ENCODE measurements at regions not wholly inside any gene's neighbourhood (a gene's known extent, or its start where the extent isn't known, plus 50 kb on each side); places are given as distances from the start of the nearest gene placed in this dataset.

GRCh38 chr6:14210663-14211561, 93.3 kb downstream of the CD83 start (continued):
- TF ChIP-seq, protein P1, sequence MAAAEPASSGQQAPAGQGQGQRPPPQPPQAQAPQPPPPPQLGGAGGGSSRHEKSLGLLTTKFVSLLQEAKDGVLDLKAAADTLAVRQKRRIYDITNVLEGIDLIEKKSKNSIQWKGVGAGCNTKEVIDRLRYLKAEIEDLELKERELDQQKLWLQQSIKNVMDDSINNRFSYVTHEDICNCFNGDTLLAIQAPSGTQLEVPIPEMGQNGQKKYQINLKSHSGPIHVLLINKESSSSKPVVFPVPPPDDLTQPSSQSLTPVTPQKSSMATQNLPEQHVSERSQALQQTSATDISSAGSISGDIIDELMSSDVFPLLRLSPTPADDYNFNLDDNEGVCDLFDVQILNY (CRISPR knock-in tag; IDR thresholded peaks at IDR 0.05) = no peak
- TF ChIP-seq ZNF416 (CRISPR knock-in tag; IDR thresholded peaks at IDR 0.05) (no peak), NFATC4 (CRISPR knock-in tag; IDR thresholded peaks at IDR 0.05) (no peak), ZNF512 (CRISPR knock-in tag; IDR thresholded peaks at IDR 0.05; ENCODE audit: borderline replicate concordance) (no peak), ZNF263 (CRISPR knock-in tag; IDR thresholded peaks at IDR 0.05; ENCODE audit: low read depth) (no peak), PRRX2 (CRISPR knock-in tag; IDR thresholded peaks at IDR 0.05) (no peak), ESRRA (CRISPR knock-in tag; IDR thresholded peaks at IDR 0.05; ENCODE audit: borderline replicate concordance) (no peak; the same call in 1 of the 2 replicates), SP1 (CRISPR knock-in tag; conservative IDR thresholded peaks at IDR 0.05) (peak; percentile 71; the same call in 1 of the 2 replicates), GRHL2 (CRISPR knock-in tag; IDR thresholded peaks at IDR 0.05; ENCODE audit: insufficient replicate concordance, severe bottlenecking) (no peak), JAZF1 (CRISPR knock-in tag; IDR thresholded peaks at IDR 0.05) (no peak), GABPB1 (CRISPR knock-in tag; IDR thresholded peaks at IDR 0.05) (no peak), HMGA2 (CRISPR knock-in tag; IDR thresholded peaks at IDR 0.05) (no peak), JUN (CRISPR knock-in tag; IDR thresholded peaks at IDR 0.05) (peak; percentile 46; the same call in 1 of the 2 replicates), RELA (CRISPR knock-in tag; IDR thresholded peaks at IDR 0.05; ENCODE audit: borderline replicate concordance) (no peak), TP53 (CRISPR knock-in tag; IDR thresholded peaks at IDR 0.05) (peak; percentile 94), ZNF396 (CRISPR knock-in tag; IDR thresholded peaks at IDR 0.05; ENCODE audit: borderline replicate concordance) (no peak), ZBTB21 (CRISPR knock-in tag; IDR thresholded peaks at IDR 0.05; ENCODE audit: borderline replicate concordance) (peak; percentile 88; the same call in 1 of the 2 replicates), CREM (CRISPR knock-in tag; IDR thresholded peaks at IDR 0.05) (peak; percentile 63; the same call in 1 of the 2 replicates)
- TF ChIP-seq, protein P2, sequence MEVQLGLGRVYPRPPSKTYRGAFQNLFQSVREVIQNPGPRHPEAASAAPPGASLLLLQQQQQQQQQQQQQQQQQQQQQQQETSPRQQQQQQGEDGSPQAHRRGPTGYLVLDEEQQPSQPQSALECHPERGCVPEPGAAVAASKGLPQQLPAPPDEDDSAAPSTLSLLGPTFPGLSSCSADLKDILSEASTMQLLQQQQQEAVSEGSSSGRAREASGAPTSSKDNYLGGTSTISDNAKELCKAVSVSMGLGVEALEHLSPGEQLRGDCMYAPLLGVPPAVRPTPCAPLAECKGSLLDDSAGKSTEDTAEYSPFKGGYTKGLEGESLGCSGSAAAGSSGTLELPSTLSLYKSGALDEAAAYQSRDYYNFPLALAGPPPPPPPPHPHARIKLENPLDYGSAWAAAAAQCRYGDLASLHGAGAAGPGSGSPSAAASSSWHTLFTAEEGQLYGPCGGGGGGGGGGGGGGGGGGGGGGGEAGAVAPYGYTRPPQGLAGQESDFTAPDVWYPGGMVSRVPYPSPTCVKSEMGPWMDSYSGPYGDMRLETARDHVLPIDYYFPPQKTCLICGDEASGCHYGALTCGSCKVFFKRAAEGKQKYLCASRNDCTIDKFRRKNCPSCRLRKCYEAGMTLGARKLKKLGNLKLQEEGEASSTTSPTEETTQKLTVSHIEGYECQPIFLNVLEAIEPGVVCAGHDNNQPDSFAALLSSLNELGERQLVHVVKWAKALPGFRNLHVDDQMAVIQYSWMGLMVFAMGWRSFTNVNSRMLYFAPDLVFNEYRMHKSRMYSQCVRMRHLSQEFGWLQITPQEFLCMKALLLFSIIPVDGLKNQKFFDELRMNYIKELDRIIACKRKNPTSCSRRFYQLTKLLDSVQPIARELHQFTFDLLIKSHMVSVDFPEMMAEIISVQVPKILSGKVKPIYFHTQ (CRISPR knock-in tag; IDR thresholded peaks at IDR 0.05) = no peak
- TF ChIP-seq, protein P3, sequence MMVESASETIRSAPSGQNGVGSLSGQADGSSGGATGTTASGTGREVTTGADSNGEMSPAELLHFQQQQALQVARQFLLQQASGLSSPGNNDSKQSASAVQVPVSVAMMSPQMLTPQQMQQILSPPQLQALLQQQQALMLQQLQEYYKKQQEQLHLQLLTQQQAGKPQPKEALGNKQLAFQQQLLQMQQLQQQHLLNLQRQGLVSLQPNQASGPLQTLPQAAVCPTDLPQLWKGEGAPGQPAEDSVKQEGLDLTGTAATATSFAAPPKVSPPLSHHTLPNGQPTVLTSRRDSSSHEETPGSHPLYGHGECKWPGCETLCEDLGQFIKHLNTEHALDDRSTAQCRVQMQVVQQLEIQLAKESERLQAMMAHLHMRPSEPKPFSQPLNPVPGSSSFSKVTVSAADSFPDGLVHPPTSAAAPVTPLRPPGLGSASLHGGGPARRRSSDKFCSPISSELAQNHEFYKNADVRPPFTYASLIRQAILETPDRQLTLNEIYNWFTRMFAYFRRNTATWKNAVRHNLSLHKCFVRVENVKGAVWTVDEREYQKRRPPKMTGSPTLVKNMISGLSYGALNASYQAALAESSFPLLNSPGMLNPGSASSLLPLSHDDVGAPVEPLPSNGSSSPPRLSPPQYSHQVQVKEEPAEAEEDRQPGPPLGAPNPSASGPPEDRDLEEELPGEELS (CRISPR knock-in tag; IDR thresholded peaks at IDR 0.05) = no peak
- TF ChIP-seq, protein P4, sequence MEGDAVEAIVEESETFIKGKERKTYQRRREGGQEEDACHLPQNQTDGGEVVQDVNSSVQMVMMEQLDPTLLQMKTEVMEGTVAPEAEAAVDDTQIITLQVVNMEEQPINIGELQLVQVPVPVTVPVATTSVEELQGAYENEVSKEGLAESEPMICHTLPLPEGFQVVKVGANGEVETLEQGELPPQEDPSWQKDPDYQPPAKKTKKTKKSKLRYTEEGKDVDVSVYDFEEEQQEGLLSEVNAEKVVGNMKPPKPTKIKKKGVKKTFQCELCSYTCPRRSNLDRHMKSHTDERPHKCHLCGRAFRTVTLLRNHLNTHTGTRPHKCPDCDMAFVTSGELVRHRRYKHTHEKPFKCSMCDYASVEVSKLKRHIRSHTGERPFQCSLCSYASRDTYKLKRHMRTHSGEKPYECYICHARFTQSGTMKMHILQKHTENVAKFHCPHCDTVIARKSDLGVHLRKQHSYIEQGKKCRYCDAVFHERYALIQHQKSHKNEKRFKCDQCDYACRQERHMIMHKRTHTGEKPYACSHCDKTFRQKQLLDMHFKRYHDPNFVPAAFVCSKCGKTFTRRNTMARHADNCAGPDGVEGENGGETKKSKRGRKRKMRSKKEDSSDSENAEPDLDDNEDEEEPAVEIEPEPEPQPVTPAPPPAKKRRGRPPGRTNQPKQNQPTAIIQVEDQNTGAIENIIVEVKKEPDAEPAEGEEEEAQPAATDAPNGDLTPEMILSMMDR (IDR thresholded peaks at IDR 0.05) = peak; percentile 68
- TF ChIP-seq, protein P5, sequence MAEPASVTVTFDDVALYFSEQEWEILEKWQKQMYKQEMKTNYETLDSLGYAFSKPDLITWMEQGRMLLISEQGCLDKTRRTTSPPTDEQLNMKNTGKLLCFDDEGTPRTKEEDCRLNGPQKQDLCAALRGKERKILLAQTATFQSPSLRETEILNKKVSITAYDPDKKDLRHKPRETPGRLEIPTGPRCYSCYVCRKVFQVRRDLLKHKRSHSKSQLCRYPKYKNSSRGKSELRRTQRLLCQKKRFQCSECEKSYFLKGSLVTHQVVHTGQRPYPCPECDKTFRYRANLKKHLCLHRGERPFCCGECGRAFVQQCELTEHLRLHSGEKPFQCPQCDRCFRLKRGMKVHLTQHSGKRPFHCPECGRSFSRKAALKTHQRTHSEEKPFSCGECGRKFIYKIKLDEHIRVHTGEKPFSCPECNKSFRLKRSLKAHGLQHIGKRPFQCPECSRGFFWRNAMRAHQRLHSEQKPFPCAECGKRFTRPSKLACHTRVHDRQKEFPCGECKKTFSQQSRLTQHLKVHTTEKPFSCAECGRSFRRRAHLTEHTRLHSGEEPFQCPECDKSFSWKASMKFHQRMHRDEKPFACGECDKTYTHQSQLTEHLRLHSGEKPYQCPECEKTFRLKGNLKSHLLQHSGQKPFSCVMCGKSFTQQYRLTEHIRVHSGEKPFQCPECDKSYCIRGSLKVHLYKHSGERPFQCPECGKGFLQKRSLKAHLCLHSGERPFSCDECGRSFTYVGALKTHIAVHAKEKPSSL (CRISPR knock-in tag; conservative IDR thresholded peaks at IDR 0.05) = no peak
- TF ChIP-seq, protein P6, sequence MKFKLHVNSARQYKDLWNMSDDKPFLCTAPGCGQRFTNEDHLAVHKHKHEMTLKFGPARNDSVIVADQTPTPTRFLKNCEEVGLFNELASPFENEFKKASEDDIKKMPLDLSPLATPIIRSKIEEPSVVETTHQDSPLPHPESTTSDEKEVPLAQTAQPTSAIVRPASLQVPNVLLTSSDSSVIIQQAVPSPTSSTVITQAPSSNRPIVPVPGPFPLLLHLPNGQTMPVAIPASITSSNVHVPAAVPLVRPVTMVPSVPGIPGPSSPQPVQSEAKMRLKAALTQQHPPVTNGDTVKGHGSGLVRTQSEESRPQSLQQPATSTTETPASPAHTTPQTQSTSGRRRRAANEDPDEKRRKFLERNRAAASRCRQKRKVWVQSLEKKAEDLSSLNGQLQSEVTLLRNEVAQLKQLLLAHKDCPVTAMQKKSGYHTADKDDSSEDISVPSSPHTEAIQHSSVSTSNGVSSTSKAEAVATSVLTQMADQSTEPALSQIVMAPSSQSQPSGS (CRISPR knock-in tag; IDR thresholded peaks at IDR 0.05; ENCODE audit: borderline replicate concordance, low read depth) = no peak
